LNCAP (cell line): ENCODE measurements at regions not wholly inside any gene's neighbourhood (a gene's known extent, or its start where the extent isn't known, plus 50 kb on each side); places are given as distances from the start of the nearest gene placed in this dataset.

ENCODE experiments used
- TF ChIP-seq, protein P1 (sequence below): fragments of 450-650 bp; IDR thresholded peaks from 2 replicates; pipeline ENCODE4 v1.5.1; 2017; ENCODE audit warnings: mild to moderate bottlenecking

DNA sequence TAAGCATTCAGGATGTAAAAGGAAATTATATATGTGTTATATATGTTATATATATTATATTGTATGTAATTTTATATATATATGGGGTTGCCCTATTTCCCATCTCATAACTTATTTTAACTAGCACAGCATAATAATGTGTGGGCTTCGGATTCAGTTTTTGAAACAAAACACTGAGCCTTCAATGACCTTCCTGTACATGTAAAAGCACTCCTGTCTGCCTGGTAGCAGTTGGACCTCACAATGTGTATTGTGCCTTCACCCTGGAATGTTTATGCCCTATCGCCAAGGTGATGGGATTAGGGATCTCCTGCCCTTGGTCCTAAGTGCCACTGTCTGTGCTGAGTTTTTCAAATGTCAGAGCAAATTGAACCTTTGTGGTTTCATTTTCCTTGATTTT is 968.8 kb downstream of the TUBA3C start:
- TF ChIP-seq, protein P1, sequence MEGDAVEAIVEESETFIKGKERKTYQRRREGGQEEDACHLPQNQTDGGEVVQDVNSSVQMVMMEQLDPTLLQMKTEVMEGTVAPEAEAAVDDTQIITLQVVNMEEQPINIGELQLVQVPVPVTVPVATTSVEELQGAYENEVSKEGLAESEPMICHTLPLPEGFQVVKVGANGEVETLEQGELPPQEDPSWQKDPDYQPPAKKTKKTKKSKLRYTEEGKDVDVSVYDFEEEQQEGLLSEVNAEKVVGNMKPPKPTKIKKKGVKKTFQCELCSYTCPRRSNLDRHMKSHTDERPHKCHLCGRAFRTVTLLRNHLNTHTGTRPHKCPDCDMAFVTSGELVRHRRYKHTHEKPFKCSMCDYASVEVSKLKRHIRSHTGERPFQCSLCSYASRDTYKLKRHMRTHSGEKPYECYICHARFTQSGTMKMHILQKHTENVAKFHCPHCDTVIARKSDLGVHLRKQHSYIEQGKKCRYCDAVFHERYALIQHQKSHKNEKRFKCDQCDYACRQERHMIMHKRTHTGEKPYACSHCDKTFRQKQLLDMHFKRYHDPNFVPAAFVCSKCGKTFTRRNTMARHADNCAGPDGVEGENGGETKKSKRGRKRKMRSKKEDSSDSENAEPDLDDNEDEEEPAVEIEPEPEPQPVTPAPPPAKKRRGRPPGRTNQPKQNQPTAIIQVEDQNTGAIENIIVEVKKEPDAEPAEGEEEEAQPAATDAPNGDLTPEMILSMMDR, result no peak
